GM13977 (cell line): ENCODE measurements at regions not wholly inside any gene's neighbourhood (a gene's known extent, or its start where the extent isn't known, plus 50 kb on each side); places are given as distances from the start of the nearest gene placed in this dataset.

Experiments
- DNase-seq: peaks from one replicate; pipeline ENCODE4 v3.0.0; 2012; ENCODE audit warnings: low spot score
- CTCF ChIP-seq: IDR thresholded peaks from 2 replicates; pipeline ENCODE4 v1.5.1; 2012; ENCODE audit warnings: mild to moderate bottlenecking, control low read depth; ENCODE audit not compliant: insufficient read depth; ENCODE audit errors: extremely low read depth, missing control alignments
- in situ Hi-C: fragments of 300-500 bp; cut with MboI; formaldehyde crosslinking; loops from one replicate; pipeline ENCODE4 v1.12.0; 2022; ENCODE audit warnings: low sequenced_read_pairs, low pct_unique_long_range_greater_than_20kb, mixed read lengths, inconsistent platforms; ENCODE audit not compliant: unreplicated experiment

GRCh38 chr10:64394744-64395143, 873.5 kb downstream of the REEP3 start:
- in situ Hi-C loops, result no loop called here
- TF ChIP-seq CTCF, result no peak

GRCh38 chr10:64396105-64396708, 875.0 kb downstream of the REEP3 start:
- no peak for DNase-seq
- in situ Hi-C loops, result no loop called here

More at GRCh38 chr10:64394744-64395143, 873.5 kb downstream of the REEP3 start:
- DNase-seq, result no peak

GRCh38 chr10:64397125-64397524, 875.9 kb downstream of the REEP3 start:
- no peak for TF ChIP-seq CTCF
- no peak for DNase-seq
- in situ Hi-C loops, result no loop called here

More at GRCh38 chr10:64396105-64396708, 875.0 kb downstream of the REEP3 start:
- TF ChIP-seq CTCF, result no peak

- no peak for DNase-seq
- in situ Hi-C loops, result no loop called here
Measured at GRCh38 chr10:64408391-64409183, 887.4 kb downstream of the REEP3 start.

GRCh38 chr10:64409349-64409748, 888.1 kb downstream of the REEP3 start:
- in situ Hi-C loops, result no loop called here
- TF ChIP-seq CTCF, result no peak
- DNase-seq, result no peak

More at GRCh38 chr10:64408391-64409183, 887.4 kb downstream of the REEP3 start:
- no peak for TF ChIP-seq CTCF

- no peak for TF ChIP-seq CTCF
- in situ Hi-C loops, result no loop called here
- no peak for DNase-seq
Measured at GRCh38 chr10:64416011-64416410, 894.8 kb downstream of the REEP3 start.
